ENCODE measurements at regions not wholly inside any gene's neighbourhood (a gene's known extent, or its start where the extent isn't known, plus 50 kb on each side); places are given as distances from the start of the nearest gene placed in this dataset.
"Not testable (repeated sequence)": the region's sequence is repeated elsewhere in the genome, so short reads cannot be mapped to it uniquely, and the experiment has no call there.

DNA sequence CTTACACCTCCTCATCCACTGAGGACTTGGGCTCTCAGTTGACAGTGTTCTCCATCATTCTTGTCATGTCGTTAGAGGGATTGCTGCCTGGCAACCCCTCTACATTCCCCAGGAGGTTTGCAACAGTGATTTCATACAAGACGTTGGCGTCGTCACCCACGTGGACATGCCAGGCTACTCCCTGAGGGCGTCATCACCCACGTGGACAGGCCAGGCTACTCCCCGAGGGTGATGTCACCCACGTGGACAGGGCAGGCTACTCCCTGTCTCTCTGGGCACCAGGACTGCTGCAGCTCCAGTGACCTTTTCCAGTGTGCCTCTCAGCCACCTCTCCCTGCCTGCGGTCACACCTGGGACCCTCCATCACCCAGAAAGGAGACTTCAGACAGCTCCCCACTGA lies 117.4 kb downstream of the SEPTIN7 start:
- H3K36me3 ChIP-seq (ENCODE audit: control insufficient read depth, insufficient read depth, low read length); DNase-seq (ENCODE audit: low read depth, low spot score); H3K27me3 ChIP-seq (ENCODE audit: control insufficient read depth, insufficient read depth, low read length); POLR2A ChIA-PET; H3K4me3 ChIP-seq (ENCODE audit: low read depth in 2 of 2, low read length in 2 of 2); BruUV-seq (replicated peaks); H3K4me1 ChIP-seq (ENCODE audit: control insufficient read depth, insufficient read depth, low read length); CTCF ChIA-PET; H3K27ac ChIP-seq (ENCODE audit: low read length); H3K9me3 ChIP-seq (ENCODE audit: control insufficient read depth, insufficient read depth, low read depth, low read length); in situ Hi-C loops (cut with HindIII; ENCODE audit: low pct_unique_long_range_greater_than_20kb, low sequenced_read_pairs): not testable (repeated sequence)
- 0 out of 2 replicates have a peak, but pooled peaks have one; percentile 17 for ATAC-seq
- intact Hi-C loops (cut with micrococcal nuclease; ENCODE audit: unreplicated experiment), result loop anchor here (5.0 kb wide), 1 partner anchor 394 kb away; no protein-coding TSS in a partner anchor

DNA sequence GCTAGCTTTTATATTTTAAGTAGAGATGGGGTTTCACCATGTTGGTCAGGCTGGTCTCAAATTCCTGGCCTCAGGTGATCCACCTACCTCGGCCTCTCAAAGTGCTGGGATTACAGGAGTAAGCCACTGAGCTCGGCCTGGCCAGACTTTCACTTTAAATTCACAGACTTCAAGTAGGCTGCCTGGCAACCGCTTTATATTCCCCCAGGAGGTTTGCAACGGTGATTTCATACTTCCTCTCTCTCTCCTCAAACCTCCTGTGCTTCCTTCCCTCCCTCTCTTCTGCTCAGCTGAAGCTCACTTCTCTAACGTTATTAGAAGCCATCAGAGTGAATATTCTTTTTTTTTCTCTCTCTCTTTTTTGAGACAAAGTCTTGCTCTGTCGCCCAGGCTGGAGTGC lies 118.8 kb downstream of the SEPTIN7 start:
- intact Hi-C loops (cut with micrococcal nuclease; ENCODE audit: unreplicated experiment), result loop anchor here (5.0 kb wide), 1 partner anchor 393 kb away; no protein-coding TSS in a partner anchor
- CTCF ChIA-PET, ATAC-seq: not testable (repeated sequence)

DNA sequence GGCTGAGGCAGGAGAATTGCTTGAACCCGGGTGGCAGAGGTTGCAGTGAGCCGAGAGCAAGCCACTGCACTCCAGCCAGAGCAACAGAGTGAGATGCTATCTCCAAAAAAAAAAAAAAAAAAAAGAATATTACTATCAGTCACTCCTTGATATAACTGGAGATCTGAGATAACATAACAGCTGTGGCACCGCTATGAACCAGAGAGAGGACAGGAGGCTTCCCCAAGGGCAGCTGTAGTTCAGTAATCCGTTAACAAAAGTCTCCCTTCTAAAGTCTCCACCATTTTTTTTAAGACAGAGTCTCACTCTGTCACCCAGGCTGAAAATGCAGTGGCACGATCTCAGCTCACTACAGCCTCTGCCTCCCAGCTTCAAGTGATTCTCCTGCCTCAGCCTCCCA lies 120.5 kb downstream of the SEPTIN7 start:
- H3K4me3 ChIP-seq (ENCODE audit: low read depth in 2 of 2, low read length in 2 of 2); POLR2A ChIA-PET; ATAC-seq; H3K36me3 ChIP-seq (ENCODE audit: control insufficient read depth, insufficient read depth, low read length); BruUV-seq (replicated peaks); intact Hi-C loops (cut with micrococcal nuclease; ENCODE audit: unreplicated experiment); DNase-seq (ENCODE audit: low read depth, low spot score); in situ Hi-C loops (cut with HindIII; ENCODE audit: low pct_unique_long_range_greater_than_20kb, low sequenced_read_pairs); H3K27me3 ChIP-seq (ENCODE audit: control insufficient read depth, insufficient read depth, low read length); CTCF ChIA-PET; H3K9me3 ChIP-seq (ENCODE audit: control insufficient read depth, insufficient read depth, low read depth, low read length); H3K4me1 ChIP-seq (ENCODE audit: control insufficient read depth, insufficient read depth, low read length); H3K27ac ChIP-seq (ENCODE audit: low read length): not testable (repeated sequence)

More for the DNA sequence above, 118.8 kb downstream of the SEPTIN7 start:
- H3K27me3 ChIP-seq (ENCODE audit: control insufficient read depth, insufficient read depth, low read length); H3K4me1 ChIP-seq (ENCODE audit: control insufficient read depth, insufficient read depth, low read length); H3K27ac ChIP-seq (ENCODE audit: low read length); POLR2A ChIA-PET; H3K9me3 ChIP-seq (ENCODE audit: control insufficient read depth, insufficient read depth, low read depth, low read length); DNase-seq (ENCODE audit: low read depth, low spot score); BruUV-seq (replicated peaks); H3K36me3 ChIP-seq (ENCODE audit: control insufficient read depth, insufficient read depth, low read length); H3K4me3 ChIP-seq (ENCODE audit: low read depth in 2 of 2, low read length in 2 of 2); in situ Hi-C loops (cut with HindIII; ENCODE audit: low pct_unique_long_range_greater_than_20kb, low sequenced_read_pairs): not testable (repeated sequence)

DNA sequence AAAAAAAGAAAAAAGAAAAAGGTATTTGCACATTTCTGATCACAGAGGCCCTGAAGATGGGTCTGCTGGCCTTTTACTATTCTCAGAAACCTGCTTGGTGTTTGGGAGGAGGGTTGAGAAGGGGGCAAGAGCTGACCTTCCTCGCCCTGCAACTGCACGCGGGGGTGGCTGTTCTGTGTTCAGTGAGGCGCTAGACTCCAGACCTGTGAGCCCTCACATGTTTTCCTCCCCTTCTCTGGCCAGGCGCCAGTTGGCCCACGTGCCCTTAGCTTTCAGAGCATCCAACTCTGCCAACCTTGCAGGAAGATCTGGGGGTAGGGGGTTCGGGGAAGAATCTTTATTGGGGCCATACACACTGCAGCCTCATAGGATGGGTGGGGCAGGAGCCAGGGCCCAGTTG lies 123.8 kb downstream of the SEPTIN7 start:
- H3K9me3 ChIP-seq (ENCODE audit: control insufficient read depth, insufficient read depth, low read depth, low read length); H3K27ac ChIP-seq (ENCODE audit: low read length); BruUV-seq (replicated peaks); H3K4me3 ChIP-seq (ENCODE audit: low read depth in 2 of 2, low read length in 2 of 2); POLR2A ChIA-PET; in situ Hi-C loops (cut with HindIII; ENCODE audit: low pct_unique_long_range_greater_than_20kb, low sequenced_read_pairs); ATAC-seq; intact Hi-C loops (cut with micrococcal nuclease; ENCODE audit: unreplicated experiment); H3K36me3 ChIP-seq (ENCODE audit: control insufficient read depth, insufficient read depth, low read length); H3K4me1 ChIP-seq (ENCODE audit: control insufficient read depth, insufficient read depth, low read length); H3K27me3 ChIP-seq (ENCODE audit: control insufficient read depth, insufficient read depth, low read length); CTCF ChIA-PET; DNase-seq (ENCODE audit: low read depth, low spot score): not testable (repeated sequence)

DNA sequence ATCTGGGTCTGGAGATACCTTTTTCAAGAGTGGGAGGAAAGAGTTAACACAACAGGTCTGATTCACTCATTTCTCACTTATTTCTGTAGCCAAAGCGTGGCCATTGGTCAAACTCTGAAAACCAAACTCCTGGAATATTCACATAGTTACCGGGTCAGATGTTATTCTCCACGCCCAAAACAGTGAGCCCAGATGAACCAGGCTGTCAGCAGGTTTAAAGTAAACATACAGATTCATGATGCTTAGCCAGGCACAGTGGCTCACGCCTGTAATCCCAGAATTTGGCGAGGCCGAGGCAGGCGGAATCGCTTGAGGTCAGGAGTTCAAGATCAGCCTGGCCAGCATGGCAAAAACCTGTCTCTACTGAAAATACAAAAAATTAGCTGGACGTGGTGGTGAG lies 126.1 kb downstream of the SEPTIN7 start:
- H3K27ac ChIP-seq (ENCODE audit: low read length); BruUV-seq (replicated peaks): not testable (repeated sequence)

DNA sequence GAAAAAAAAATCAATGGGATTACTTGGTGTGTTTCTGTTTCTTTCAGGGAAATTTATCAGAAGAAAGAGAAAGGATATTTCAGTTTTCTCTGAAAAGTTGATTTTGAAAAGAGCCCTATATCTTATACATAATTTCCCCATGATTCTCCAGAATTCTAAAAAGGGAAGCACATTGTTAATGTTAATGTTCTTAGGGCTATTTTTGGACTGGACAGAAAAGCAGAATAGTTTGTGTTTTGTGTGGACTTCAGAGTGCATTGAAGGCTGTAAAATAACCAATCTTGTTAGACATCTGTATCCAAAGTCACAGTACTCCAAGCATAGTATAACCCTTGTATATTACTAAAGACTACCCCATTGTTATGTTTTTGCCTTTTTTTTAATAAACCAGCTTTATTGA lies 130.3 kb downstream of the SEPTIN7 start:
- DNase-seq (ENCODE audit: low read depth, low spot score); BruUV-seq (replicated peaks); POLR2A ChIA-PET; CTCF ChIA-PET; H3K27ac ChIP-seq (ENCODE audit: low read length); H3K27me3 ChIP-seq (ENCODE audit: control insufficient read depth, insufficient read depth, low read length); intact Hi-C loops (cut with micrococcal nuclease; ENCODE audit: unreplicated experiment); H3K4me1 ChIP-seq (ENCODE audit: control insufficient read depth, insufficient read depth, low read length); H3K9me3 ChIP-seq (ENCODE audit: control insufficient read depth, insufficient read depth, low read depth, low read length); ATAC-seq; H3K36me3 ChIP-seq (ENCODE audit: control insufficient read depth, insufficient read depth, low read length); in situ Hi-C loops (cut with HindIII; ENCODE audit: low pct_unique_long_range_greater_than_20kb, low sequenced_read_pairs); H3K4me3 ChIP-seq (ENCODE audit: low read depth in 2 of 2, low read length in 2 of 2): not testable (repeated sequence)

More for the DNA sequence above, 126.1 kb downstream of the SEPTIN7 start:
- in situ Hi-C loops (cut with HindIII; ENCODE audit: low pct_unique_long_range_greater_than_20kb, low sequenced_read_pairs); H3K27me3 ChIP-seq (ENCODE audit: control insufficient read depth, insufficient read depth, low read length); H3K9me3 ChIP-seq (ENCODE audit: control insufficient read depth, insufficient read depth, low read depth, low read length); DNase-seq (ENCODE audit: low read depth, low spot score); ATAC-seq; intact Hi-C loops (cut with micrococcal nuclease; ENCODE audit: unreplicated experiment); H3K36me3 ChIP-seq (ENCODE audit: control insufficient read depth, insufficient read depth, low read length); H3K4me3 ChIP-seq (ENCODE audit: low read depth in 2 of 2, low read length in 2 of 2); CTCF ChIA-PET; POLR2A ChIA-PET; H3K4me1 ChIP-seq (ENCODE audit: control insufficient read depth, insufficient read depth, low read length): not testable (repeated sequence)

DNA sequence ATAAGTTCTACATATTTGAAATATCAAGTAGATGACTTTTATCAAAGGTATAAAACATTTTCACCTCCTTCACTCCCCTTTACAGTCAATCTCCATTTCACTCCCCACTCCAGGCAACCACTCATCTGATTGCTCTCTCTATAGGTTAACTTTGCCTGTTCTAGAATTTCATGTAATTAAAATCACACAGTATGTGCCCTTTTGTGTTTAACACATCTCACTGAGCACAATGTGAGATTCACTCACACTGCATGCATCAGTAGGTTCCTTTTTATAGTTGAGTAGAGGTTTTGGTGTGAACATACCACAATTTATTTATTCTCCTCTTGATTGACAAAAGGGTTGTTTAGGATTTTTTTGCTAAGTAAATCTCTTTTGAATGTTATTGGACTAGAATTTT lies 130.7 kb downstream of the SEPTIN7 start:
- H3K27ac ChIP-seq (ENCODE audit: low read length); CTCF ChIA-PET; POLR2A ChIA-PET; H3K4me3 ChIP-seq (ENCODE audit: low read depth in 2 of 2, low read length in 2 of 2); H3K4me1 ChIP-seq (ENCODE audit: control insufficient read depth, insufficient read depth, low read length); in situ Hi-C loops (cut with HindIII; ENCODE audit: low pct_unique_long_range_greater_than_20kb, low sequenced_read_pairs); H3K27me3 ChIP-seq (ENCODE audit: control insufficient read depth, insufficient read depth, low read length); H3K36me3 ChIP-seq (ENCODE audit: control insufficient read depth, insufficient read depth, low read length); ATAC-seq; BruUV-seq (replicated peaks); intact Hi-C loops (cut with micrococcal nuclease; ENCODE audit: unreplicated experiment); DNase-seq (ENCODE audit: low read depth, low spot score); H3K9me3 ChIP-seq (ENCODE audit: control insufficient read depth, insufficient read depth, low read depth, low read length): not testable (repeated sequence)

DNA sequence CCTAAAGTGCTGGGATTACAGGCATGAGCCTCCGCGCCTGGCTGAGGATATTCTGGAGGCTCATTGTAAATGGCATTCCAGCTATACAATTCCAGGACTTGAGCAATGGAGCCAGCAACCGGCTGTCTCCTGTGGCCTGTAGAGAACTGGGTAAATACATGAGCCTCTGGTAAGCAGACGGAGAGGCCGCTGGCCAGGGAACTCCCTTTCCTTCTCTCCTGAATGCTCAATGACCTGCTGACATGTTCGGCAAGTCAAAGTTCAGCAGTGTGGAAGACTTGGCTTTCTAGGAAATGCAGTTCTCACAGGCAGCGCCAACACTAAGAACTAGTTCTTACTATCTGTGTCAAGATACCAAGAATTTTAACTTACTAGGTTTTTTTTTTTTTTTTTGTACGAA lies 139.8 kb downstream of the SEPTIN7 start:
- in situ Hi-C loops (cut with HindIII; ENCODE audit: low pct_unique_long_range_greater_than_20kb, low sequenced_read_pairs); H3K27me3 ChIP-seq (ENCODE audit: control insufficient read depth, insufficient read depth, low read length); ATAC-seq; BruUV-seq (replicated peaks); H3K9me3 ChIP-seq (ENCODE audit: control insufficient read depth, insufficient read depth, low read depth, low read length); DNase-seq (ENCODE audit: low read depth, low spot score); H3K4me3 ChIP-seq (ENCODE audit: low read depth in 2 of 2, low read length in 2 of 2); H3K27ac ChIP-seq (ENCODE audit: low read length); H3K36me3 ChIP-seq (ENCODE audit: control insufficient read depth, insufficient read depth, low read length); H3K4me1 ChIP-seq (ENCODE audit: control insufficient read depth, insufficient read depth, low read length); POLR2A ChIA-PET; CTCF ChIA-PET; intact Hi-C loops (cut with micrococcal nuclease; ENCODE audit: unreplicated experiment): not testable (repeated sequence)
